K562 (cell line): ENCODE measurements at regions not wholly inside any gene's neighbourhood (a gene's known extent, or its start where the extent isn't known, plus 50 kb on each side); places are given as distances from the start of the nearest gene placed in this dataset.

Experiments used
- ATAC-seq: fragments of 200-7000 bp; cut with Tn5 transposase; 3 replicates; pipeline ENCODE4 v1.9.1; 2020; ENCODE audit warnings: moderate library complexity
- BruUV-seq: library from RNA; stranded (reverse); fragments of 400-500 nt; replicated peaks from 2 replicates; lab custom pipeline; 2021; lab: Mats Ljungman, UMichigan
- CTCF ChIA-PET: fragments of 300-600 bp; formaldehyde crosslinking; extraction: SDS; loops from one replicate; lab custom pipeline; 2021; ENCODE audit warnings: low intra/inter-chr PET ratio; lab: Yijun Ruan, JAX
- POLR2A ChIA-PET: fragments of 300-600, 350-650 bp; sonication (Branson Sonifier 250); formaldehyde crosslinking; extraction: SDS; loops from one replicate; lab custom pipeline; 2021; ENCODE audit warnings: antibody characterized with exemption, inconsistent platforms; lab: Yijun Ruan, JAX
- DNase-seq, 4 experiments: peaks; one replicate each; pipeline versions ENCODE4 v3.0.0 to v3.0.0-alpha.2; 2011 to 2018; ENCODE audit warnings: low spot score in 3 of 4, mixed read lengths in 3 of 4; ENCODE audit errors: extremely low read depth in 1 of 4
- FAIRE-seq: peaks from 2 replicates; lab custom pipeline; 2011; peaks lifted over from hg19 to GRCh38; lab: Jason Lieb, UNC
- H2AFZ ChIP-seq: 2 replicates; pipeline ENCODE4 v1.6.0; 2011; ENCODE audit warnings: low read depth, low read length, control low read depth, inconsistent platforms
- H3K27ac ChIP-seq: fragments of 200-600 bp; 3 replicates; pipeline ENCODE4 v1.8.0; 2011; ENCODE audit warnings: low read depth, mild to moderate bottlenecking, control low read depth, inconsistent platforms, low read length, moderate library complexity, mixed read lengths; ENCODE audit errors: extremely low read depth
- H3K27me3 ChIP-seq, 2 experiments: fragments of 300-600 bp in 1 of 2; 2 replicates in 1 of 2; 3 replicates in 1 of 2; pipeline versions ENCODE4 v1.6.0 to v1.8.0; 2011; ENCODE audit warnings: inconsistent platforms in 2 of 2, low read length in 2 of 2, mild to moderate bottlenecking in 1 of 2, mixed read lengths in 1 of 2, moderate library complexity in 1 of 2; ENCODE audit not compliant: control insufficient read depth in 2 of 2, insufficient read depth in 2 of 2
- H3K36me3 ChIP-seq: fragments of 300-600 bp; 3 replicates; pipeline ENCODE4 v1.8.0; 2011; ENCODE audit warnings: mild to moderate bottlenecking, low read length, inconsistent platforms; ENCODE audit not compliant: control insufficient read depth, insufficient read depth
- H3K4me1 ChIP-seq, 2 experiments: fragments of 200-600 bp in 1 of 2; replicated peaks in 1 of 2; 2 replicates in 1 of 2; 3 replicates in 1 of 2; pipeline versions ENCODE4 v1.5.1 to v1.8.0; 2011; ENCODE audit warnings: inconsistent platforms in 2 of 2, low read length in 2 of 2, mild to moderate bottlenecking in 1 of 2, mixed read lengths in 1 of 2, moderate library complexity in 1 of 2; ENCODE audit not compliant: control insufficient read depth in 2 of 2, insufficient read depth in 2 of 2
- H3K4me2 ChIP-seq: 2 replicates; pipeline ENCODE4 v1.6.1; 2011; ENCODE audit warnings: low read length, control low read depth, inconsistent platforms, mixed read lengths; ENCODE audit not compliant: insufficient read depth
- H3K4me3 ChIP-seq: fragments of 200-600 bp; sonication (generic), shearing (Covaris generic); 2 replicates; pipeline ENCODE4 v1.5.1; 2016; ENCODE audit warnings: control low read depth, inconsistent platforms
- H3K79me2 ChIP-seq: fragments of 200-600 bp; 3 replicates; pipeline ENCODE4 v1.8.0; 2011; ENCODE audit warnings: low read length, inconsistent platforms; ENCODE audit not compliant: control insufficient read depth, insufficient read depth
- H3K9ac ChIP-seq, 2 experiments: 2 replicates each; pipeline versions ENCODE4 v1.6.0 to v1.6.1; 2011; ENCODE audit warnings: low read depth in 2 of 2, low read length in 2 of 2, control low read depth in 1 of 2, inconsistent platforms in 1 of 2, mild to moderate bottlenecking in 1 of 2, mixed read lengths in 1 of 2; ENCODE audit not compliant: insufficient read depth in 1 of 2
- H3K9me1 ChIP-seq: one replicate; pipeline ENCODE4 v1.6.0; 2011; ENCODE audit warnings: inconsistent platforms, mild to moderate bottlenecking, low read length, moderate library complexity; ENCODE audit not compliant: control insufficient read depth, insufficient read depth
- H3K9me3 ChIP-seq: replicated peaks from 2 replicates; pipeline ENCODE4 v1.5.1; 2011; ENCODE audit warnings: low read depth, low read length, inconsistent platforms; ENCODE audit not compliant: control insufficient read depth, insufficient read depth
- H4K20me1 ChIP-seq: replicated peaks from 2 replicates; pipeline ENCODE4 v1.6.1; 2011; ENCODE audit warnings: low read length, inconsistent platforms, mixed read lengths; ENCODE audit not compliant: control insufficient read depth, insufficient read depth
- CUX1 ChIP-seq: fragments of 200-800 bp; sonication (Bioruptor generic); IDR thresholded peaks from 2 replicates; pipeline ENCODE4 v1.6.1; 2016; ENCODE audit warnings: missing genetic modification characterization, missing compliant biosample characterization
- MAZ ChIP-seq, 2 experiments: fragments of 450-650 bp in 1 of 2; sonication (generic) in 1 of 2; formaldehyde crosslinking; IDR thresholded peaks in 1 of 2; conservative IDR thresholded peaks in 1 of 2; 2 replicates each; pipeline versions ENCODE4 v1.4.0 to v1.5.0; 2020; ENCODE audit warnings: mild to moderate bottlenecking in 1 of 2, missing genetic modification reagents in 1 of 2
- PCBP2 ChIP-seq: fragments of 200-400 bp; formaldehyde crosslinking; IDR thresholded peaks from 2 replicates; pipeline ENCODE4 v1.6.1; 2018; ENCODE audit warnings: low read length, low read depth, mild to moderate bottlenecking, moderate library complexity; ENCODE audit not compliant: poor library complexity, severe bottlenecking
- PHF21A ChIP-seq: fragments of 450-650 bp; IDR thresholded peaks from 2 replicates; pipeline ENCODE4 v1.6.1; 2017; ENCODE audit warnings: low read depth, borderline replicate concordance
- WHSC1 ChIP-seq: IDR thresholded peaks from one replicate; pipeline ENCODE4 v1.6.1; 2012; ENCODE audit warnings: low read length, control low read depth, inconsistent platforms
- ZBTB33 ChIP-seq: sonication (generic); formaldehyde crosslinking; IDR thresholded peaks from 2 replicates; pipeline ENCODE4 v1.8.1; 2023; ENCODE audit warnings: mild to moderate bottlenecking, missing genetic modification reagents
- ZNF395 ChIP-seq: fragments of 200-800 bp; sonication (Bioruptor generic); IDR thresholded peaks from 2 replicates; pipeline ENCODE4 v1.6.1; 2017; ENCODE audit warnings: missing genetic modification characterization, missing compliant biosample characterization
- WGBS: fragments of 100-300 bp; shearing (Covaris generic); methylation state at CpG from one replicate; pipeline ENCODE4 v1.1.6; 2016; ENCODE audit warnings: low coverage, mixed read lengths; ENCODE audit not compliant: insufficient coverage; ENCODE audit errors: missing lambda C conversion rate; 5-methylcytosine and 5-hydroxymethylcytosine counted together
- in situ Hi-C: fragments of 300-500 bp; cut with MboI; formaldehyde crosslinking; loops from 4 replicates; pipeline ENCODE4 v1.15.0; 2018; ENCODE audit warnings: inconsistent platforms, mixed read lengths
- intact Hi-C: fragments of 100-400 bp; cut with micrococcal nuclease; formaldehyde crosslinking; loops from 2 replicates; pipeline ENCODE4 v1.14.2; 2022
- TF ChIP-seq, protein P1 (sequence below): fragments of 250-450 bp; sonication (Bioruptor Pico); IDR thresholded peaks from 2 replicates; pipeline ENCODE4 v1.5.0; 2021; ENCODE audit warnings: mild to moderate bottlenecking, moderate library complexity

DNA sequence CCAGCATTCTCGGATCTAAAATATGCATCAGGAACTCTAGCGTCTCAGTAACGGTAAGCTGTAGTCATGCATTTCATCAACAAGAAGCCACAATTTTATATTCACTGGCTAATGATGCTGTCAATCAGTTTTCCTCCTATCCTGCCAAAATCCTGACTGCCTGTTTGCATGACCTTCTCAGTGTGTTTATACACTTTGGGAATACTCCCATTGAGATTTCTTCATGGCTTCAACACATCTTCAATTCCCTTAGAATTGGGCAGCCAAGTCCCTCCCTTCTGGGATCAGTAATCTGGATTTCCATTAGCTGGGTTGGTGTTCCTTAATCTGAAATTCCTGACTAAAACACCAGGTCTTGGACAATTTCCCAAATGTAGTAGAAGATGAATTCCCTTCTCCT is 348.9 kb upstream of the DYNLRB2 start:
- ATAC-seq = no peak
- WGBS = 0% methylated on average over 3 of the region's 3 CpGs
- Histone ChIP-seq H3K27ac (no peak overlapping the region), H3K4me1 (no peaks in the 10 kb centered on the region), H3K27me3 (no peaks in the 10 kb centered on the region), H3K9me1 (no peaks in the 10 kb centered on the region), H3K4me2 (no peak overlapping the region), H3K9me3 (no peaks in the 10 kb centered on the region), H3K79me2 (no peaks in the 10 kb centered on the region), H4K20me1 (no peaks in the 10 kb centered on the region), H3K9ac (no peak overlapping the region), H3K36me3 (no peaks in the 10 kb centered on the region), H3K4me3 (no peak overlapping the region), H2AFZ (no peak overlapping the region)
- ChIA-PET POLR2A (no interaction called here), CTCF (no interaction called here)
- no peak for FAIRE-seq
- in situ Hi-C loops = no loop called here
- DNase-seq = no peak
- TF ChIP-seq, protein P1, sequence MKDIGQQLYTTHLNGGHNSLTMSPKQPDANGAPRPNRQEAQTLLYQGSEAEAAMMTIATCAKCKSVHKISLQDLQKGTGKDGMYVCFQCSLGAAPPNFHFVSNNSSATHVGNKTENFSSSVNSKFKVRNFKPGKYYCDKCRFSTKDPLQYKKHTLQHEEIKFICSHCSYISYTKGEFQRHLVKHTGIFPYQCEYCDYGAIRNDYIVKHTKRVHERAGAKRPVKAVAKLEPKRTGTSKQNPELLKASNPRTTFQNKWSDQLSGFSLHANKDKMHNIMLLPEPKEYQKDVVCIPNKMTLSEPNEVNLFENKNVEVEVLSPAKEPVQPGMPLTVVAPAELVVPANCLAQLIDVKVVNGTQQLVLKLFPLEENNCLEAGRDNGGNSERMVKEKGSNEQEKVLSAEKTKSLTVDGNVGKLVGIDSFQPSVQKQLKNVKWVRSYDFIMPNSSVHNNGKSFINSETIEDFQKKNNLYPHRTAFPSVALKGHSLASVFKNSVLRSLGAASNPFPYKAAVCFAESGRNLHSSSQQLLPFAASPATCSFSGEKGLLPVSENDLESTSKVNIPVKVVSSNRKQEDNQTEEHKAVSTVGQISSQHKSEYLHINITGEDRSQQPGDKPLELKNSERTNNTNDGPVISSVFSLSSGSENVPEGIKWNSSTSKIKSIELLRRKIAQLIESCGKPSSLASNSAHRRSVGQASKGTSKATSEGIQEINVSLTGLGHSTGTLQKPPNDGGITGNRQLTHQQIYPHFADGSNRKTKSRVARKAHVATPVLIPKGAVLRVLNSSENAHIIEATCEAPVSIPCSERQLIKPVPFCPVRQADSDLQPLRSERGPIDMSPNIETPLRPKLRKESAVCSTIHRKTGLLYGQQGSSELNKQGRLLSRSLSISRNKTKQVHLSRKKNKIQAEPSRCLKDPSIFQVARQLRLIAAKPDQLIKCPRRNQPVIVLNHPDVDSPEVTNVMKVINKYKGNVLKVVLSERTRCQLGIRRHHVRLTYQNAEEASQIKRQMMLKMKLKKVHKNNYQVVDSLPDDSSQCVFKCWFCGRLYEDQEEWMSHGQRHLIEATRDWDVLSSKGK (CRISPR knock-in tag) = no peak
- TF ChIP-seq ZBTB33 (CRISPR knock-in tag) (no peak), MAZ (CRISPR knock-in tag; conservative IDR thresholded peaks at IDR 0.05 in 1 of 2, IDR thresholded peaks at IDR 0.05 in 1 of 2) (no peak), ZNF395 (no peak), CUX1 (CRISPR knock-in tag) (no peak), WHSC1 (no peak), PHF21A (no peak), PCBP2 (no peak)
- intact Hi-C loops = no loop called here
- BruUV-seq = no TSS peak
